ENCODE measurements at regions not wholly inside any gene's neighbourhood (a gene's known extent, or its start where the extent isn't known, plus 50 kb on each side); places are given as distances from the start of the nearest gene placed in this dataset.

DNA sequence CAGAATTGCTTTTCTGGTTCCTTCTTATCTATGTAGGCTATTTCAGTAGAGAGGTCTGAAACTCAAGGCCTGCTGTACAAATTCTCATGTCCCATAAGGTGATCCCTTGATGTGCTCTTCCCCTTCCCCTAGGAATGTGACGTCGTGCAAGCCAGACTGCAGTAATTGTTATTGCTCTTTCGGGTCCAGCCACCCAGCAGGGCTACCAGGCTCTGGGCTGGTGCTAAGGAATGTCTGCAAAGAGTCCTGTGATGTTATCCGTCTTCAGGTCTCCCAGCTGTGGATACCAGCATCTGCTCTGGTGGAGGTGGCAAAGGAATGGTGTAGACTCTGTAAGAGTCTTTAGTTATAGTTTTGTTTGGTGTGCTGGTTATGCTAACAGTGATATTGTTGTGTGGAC lies 378.7 kb downstream of the C4orf33 start:
- TF ChIP-seq ZFP3 (CRISPR knock-in tag; IDR thresholded peaks at IDR 0.05) = no peak
- no peak for TF ChIP-seq CSDC2 (CRISPR knock-in tag; IDR thresholded peaks at IDR 0.05)
- no peak for TF ChIP-seq OSR1 (CRISPR knock-in tag; IDR thresholded peaks at IDR 0.05)
- TF ChIP-seq ZNF8 (CRISPR knock-in tag; IDR thresholded peaks at IDR 0.05) = no peak
- no peak for TF ChIP-seq ISL1 (CRISPR knock-in tag; IDR thresholded peaks at IDR 0.05)
- TF ChIP-seq, protein P1, sequence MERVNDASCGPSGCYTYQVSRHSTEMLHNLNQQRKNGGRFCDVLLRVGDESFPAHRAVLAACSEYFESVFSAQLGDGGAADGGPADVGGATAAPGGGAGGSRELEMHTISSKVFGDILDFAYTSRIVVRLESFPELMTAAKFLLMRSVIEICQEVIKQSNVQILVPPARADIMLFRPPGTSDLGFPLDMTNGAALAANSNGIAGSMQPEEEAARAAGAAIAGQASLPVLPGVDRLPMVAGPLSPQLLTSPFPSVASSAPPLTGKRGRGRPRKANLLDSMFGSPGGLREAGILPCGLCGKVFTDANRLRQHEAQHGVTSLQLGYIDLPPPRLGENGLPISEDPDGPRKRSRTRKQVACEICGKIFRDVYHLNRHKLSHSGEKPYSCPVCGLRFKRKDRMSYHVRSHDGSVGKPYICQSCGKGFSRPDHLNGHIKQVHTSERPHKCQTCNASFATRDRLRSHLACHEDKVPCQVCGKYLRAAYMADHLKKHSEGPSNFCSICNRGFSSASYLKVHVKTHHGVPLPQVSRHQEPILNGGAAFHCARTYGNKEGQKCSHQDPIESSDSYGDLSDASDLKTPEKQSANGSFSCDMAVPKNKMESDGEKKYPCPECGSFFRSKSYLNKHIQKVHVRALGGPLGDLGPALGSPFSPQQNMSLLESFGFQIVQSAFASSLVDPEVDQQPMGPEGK (CRISPR knock-in tag; IDR thresholded peaks at IDR 0.05; ENCODE audit: borderline replicate concordance) = no peak
- TF ChIP-seq POU6F1 (CRISPR knock-in tag; IDR thresholded peaks at IDR 0.05; ENCODE audit: borderline replicate concordance, low read depth) = no peak
- TF ChIP-seq, protein P2, sequence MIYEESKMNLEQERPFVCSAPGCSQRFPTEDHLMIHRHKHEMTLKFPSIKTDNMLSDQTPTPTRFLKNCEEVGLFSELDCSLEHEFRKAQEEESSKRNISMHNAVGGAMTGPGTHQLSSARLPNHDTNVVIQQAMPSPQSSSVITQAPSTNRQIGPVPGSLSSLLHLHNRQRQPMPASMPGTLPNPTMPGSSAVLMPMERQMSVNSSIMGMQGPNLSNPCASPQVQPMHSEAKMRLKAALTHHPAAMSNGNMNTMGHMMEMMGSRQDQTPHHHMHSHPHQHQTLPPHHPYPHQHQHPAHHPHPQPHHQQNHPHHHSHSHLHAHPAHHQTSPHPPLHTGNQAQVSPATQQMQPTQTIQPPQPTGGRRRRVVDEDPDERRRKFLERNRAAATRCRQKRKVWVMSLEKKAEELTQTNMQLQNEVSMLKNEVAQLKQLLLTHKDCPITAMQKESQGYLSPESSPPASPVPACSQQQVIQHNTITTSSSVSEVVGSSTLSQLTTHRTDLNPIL (CRISPR knock-in tag; IDR thresholded peaks at IDR 0.05; ENCODE audit: low read depth) = no peak
- TF ChIP-seq TSHZ2 (CRISPR knock-in tag; IDR thresholded peaks at IDR 0.05) = no peak
- no peak for TF ChIP-seq TCF4 (CRISPR knock-in tag; IDR thresholded peaks at IDR 0.05; ENCODE audit: borderline replicate concordance)
